NCI-H187 treated with DMSO at 0.1 percent for 48 hours (cell line): ENCODE measurements at regions not wholly inside any gene's neighbourhood (a gene's known extent, or its start where the extent isn't known, plus 50 kb on each side); places are given as distances from the start of the nearest gene placed in this dataset.
"Not testable (repeated sequence)": the region's sequence is repeated elsewhere in the genome, so short reads cannot be mapped to it uniquely, and the experiment has no call there.

ENCODE experiments used
- DNase-seq: peaks from one replicate; lab custom pipeline; 2025; lab: John Stamatoyannopoulos, UW

- no peak for DNase-seq
These were observed 92.4 kb upstream of the KLF6 start for GRCh38 chr10:3877211-3878000.

GRCh38 chr10:3876350-3876962 lies 91.4 kb upstream of the KLF6 start:
- DNase-seq = no peak

GRCh38 chr10:3875842-3876235 lies 90.8 kb upstream of the KLF6 start:
- DNase-seq = no peak

- DNase-seq = no peak
These were observed 90.2 kb upstream of the KLF6 start for GRCh38 chr10:3874990-3875841.

GRCh38 chr10:3874610-3874989 lies 89.6 kb upstream of the KLF6 start:
- not testable (repeated sequence) for DNase-seq

- no peak for DNase-seq
These were observed 88.9 kb upstream of the KLF6 start for GRCh38 chr10:3873728-3874461.

- DNase-seq = no peak
These were observed 87.8 kb upstream of the KLF6 start for GRCh38 chr10:3872712-3873329.

GRCh38 chr10:3871424-3871996 lies 86.5 kb upstream of the KLF6 start:
- DNase-seq = no peak

- no peak for DNase-seq
These were observed 84.0 kb upstream of the KLF6 start for GRCh38 chr10:3869036-3869435.

GRCh38 chr10:3868271-3868664 lies 83.3 kb upstream of the KLF6 start:
- DNase-seq = no peak

GRCh38 chr10:3867454-3868270 lies 82.7 kb upstream of the KLF6 start:
- no peak for DNase-seq

GRCh38 chr10:3866332-3866731 lies 81.3 kb upstream of the KLF6 start:
- no peak for DNase-seq

- no peak for DNase-seq
These were observed 80.6 kb upstream of the KLF6 start for GRCh38 chr10:3865565-3865964.

GRCh38 chr10:3861795-3862194 lies 76.8 kb upstream of the KLF6 start:
- DNase-seq = no peak

- DNase-seq = no peak
These were observed 73.2 kb upstream of the KLF6 start for GRCh38 chr10:3858051-3858845.

GRCh38 chr10:3857318-3857717 lies 72.3 kb upstream of the KLF6 start:
- no peak for DNase-seq

GRCh38 chr10:3856593-3856992 lies 71.6 kb upstream of the KLF6 start:
- no peak for DNase-seq

GRCh38 chr10:3853547-3854303 lies 68.7 kb upstream of the KLF6 start:
- no peak for DNase-seq

GRCh38 chr10:3853016-3853415 lies 68.0 kb upstream of the KLF6 start:
- DNase-seq = no peak
